ENCODE measurements at regions not wholly inside any gene's neighbourhood (a gene's known extent, or its start where the extent isn't known, plus 50 kb on each side); places are given as distances from the start of the nearest gene placed in this dataset.
"Not testable (repeated sequence)": the region's sequence is repeated elsewhere in the genome, so short reads cannot be mapped to it uniquely, and the experiment has no call there.

GRCh38 chr22:27597703-27598444 is 203.7 kb downstream of the MN1 start:
- DNase-seq (ENCODE audit: insufficient read length, low spot score) (no peak), FAIRE-seq (no peak)
- TF ChIP-seq CTCF (IDR thresholded peaks at IDR 0.05; ENCODE audit: insufficient read depth, missing control alignments) = no peak

- TF ChIP-seq CTCF (IDR thresholded peaks at IDR 0.05; ENCODE audit: insufficient read depth, missing control alignments) = no peak
- no peak for DNase-seq (ENCODE audit: insufficient read length, low spot score)
- no peak for FAIRE-seq
Observed at GRCh38 chr22:27598792-27599191, 202.8 kb downstream of the MN1 start.

GRCh38 chr22:27601195-27601594 is 200.4 kb downstream of the MN1 start:
- FAIRE-seq (no peak), DNase-seq (ENCODE audit: insufficient read length, low spot score) (no peak)
- TF ChIP-seq CTCF (IDR thresholded peaks at IDR 0.05; ENCODE audit: insufficient read depth, missing control alignments) = no peak

GRCh38 chr22:27602390-27602789 is 199.2 kb downstream of the MN1 start:
- no peak for TF ChIP-seq CTCF (IDR thresholded peaks at IDR 0.05; ENCODE audit: insufficient read depth, missing control alignments)
- FAIRE-seq = no peak
- DNase-seq (ENCODE audit: insufficient read length, low spot score) = no peak

GRCh38 chr22:27603111-27603799 is 198.3 kb downstream of the MN1 start:
- no peak for FAIRE-seq
- DNase-seq (ENCODE audit: insufficient read length, low spot score) = no peak
- TF ChIP-seq CTCF (IDR thresholded peaks at IDR 0.05; ENCODE audit: insufficient read depth, missing control alignments) = no peak

GRCh38 chr22:27603800-27604144 is 197.8 kb downstream of the MN1 start:
- FAIRE-seq = no peak
- DNase-seq (ENCODE audit: insufficient read length, low spot score) = no peak
- TF ChIP-seq CTCF (IDR thresholded peaks at IDR 0.05; ENCODE audit: insufficient read depth, missing control alignments) = no peak

GRCh38 chr22:27605390-27605789 is 196.2 kb downstream of the MN1 start:
- no peak for FAIRE-seq
- no peak for DNase-seq (ENCODE audit: insufficient read length, low spot score)
- TF ChIP-seq CTCF (IDR thresholded peaks at IDR 0.05; ENCODE audit: insufficient read depth, missing control alignments) = no peak

- not testable (repeated sequence) for FAIRE-seq; DNase-seq (ENCODE audit: insufficient read length, low spot score)
Observed at GRCh38 chr22:27607750-27608149, 193.8 kb downstream of the MN1 start.

Data from D721Med (cell line).